ENCODE measurements at regions not wholly inside any gene's neighbourhood (a gene's known extent, or its start where the extent isn't known, plus 50 kb on each side); places are given as distances from the start of the nearest gene placed in this dataset.
A peak's percentile ranks its signal among the peaks of the same experiment; 100 is the strongest.
"Not testable (repeated sequence)": the region's sequence is repeated elsewhere in the genome, so short reads cannot be mapped to it uniquely, and the experiment has no call there.

- DNase-seq = no peak
Measured at GRCh38 chr3:75325716-75326115, 338.4 kb upstream of the FRG2C start.

GRCh38 chr3:75327453-75327852 lies 336.7 kb upstream of the FRG2C start:
- DNase-seq = no peak

GRCh38 chr3:75329476-75330097 lies 334.5 kb upstream of the FRG2C start:
- no peak for DNase-seq

GRCh38 chr3:75330446-75330845 lies 333.7 kb upstream of the FRG2C start:
- not testable (repeated sequence) for DNase-seq

- not testable (repeated sequence) for DNase-seq
Measured at GRCh38 chr3:75332090-75332489, 332.0 kb upstream of the FRG2C start.

- DNase-seq = no peak
Measured at GRCh38 chr3:75332794-75333193, 331.3 kb upstream of the FRG2C start.

GRCh38 chr3:75334299-75334698 lies 329.8 kb upstream of the FRG2C start:
- no peak for DNase-seq

- no peak for DNase-seq
Measured at GRCh38 chr3:75337226-75337900, 326.8 kb upstream of the FRG2C start.

- DNase-seq = no peak
Measured at GRCh38 chr3:75338342-75338741, 325.8 kb upstream of the FRG2C start.

- DNase-seq = no peak
Measured at GRCh38 chr3:75341324-75342067, 322.6 kb upstream of the FRG2C start.

GRCh38 chr3:75342425-75342824 lies 321.7 kb upstream of the FRG2C start:
- no peak for DNase-seq

GRCh38 chr3:75350536-75350935 lies 313.6 kb upstream of the FRG2C start:
- not testable (repeated sequence) for DNase-seq

- peak; percentile 70 for DNase-seq
Measured at GRCh38 chr3:75362086-75362784, 301.9 kb upstream of the FRG2C start.

GRCh38 chr3:75372964-75373363 lies 291.2 kb upstream of the FRG2C start:
- not testable (repeated sequence) for DNase-seq

- not testable (repeated sequence) for DNase-seq
Measured at GRCh38 chr3:75379840-75380239, 284.3 kb upstream of the FRG2C start.

GRCh38 chr3:75380276-75380771 lies 283.8 kb upstream of the FRG2C start:
- no peak for DNase-seq

GRCh38 chr3:75384016-75384415 lies 280.1 kb upstream of the FRG2C start:
- DNase-seq = not testable (repeated sequence)

- not testable (repeated sequence) for DNase-seq
Measured at GRCh38 chr3:75388486-75389124, 275.5 kb upstream of the FRG2C start.

- not testable (repeated sequence) for DNase-seq
Measured at GRCh38 chr3:75393288-75393694, 270.8 kb upstream of the FRG2C start.

GRCh38 chr3:75394102-75394501 lies 270.0 kb upstream of the FRG2C start:
- not testable (repeated sequence) for DNase-seq

GRCh38 chr3:75394562-75395360 lies 269.4 kb upstream of the FRG2C start:
- not testable (repeated sequence) for DNase-seq

Data from activated CD4-positive, alpha-beta T cell treated with anti-CD3 and anti-CD28 coated beads, Interleukin-10, Interleukin-2, amounts not matched to agents 100 ng/mL and 50 ng/mL, durations not matched to agents 16 hours and 8 hours (primary cell).